ENCODE measurements at regions not wholly inside any gene's neighbourhood (a gene's known extent, or its start where the extent isn't known, plus 50 kb on each side); places are given as distances from the start of the nearest gene placed in this dataset.

GRCh38 chr3:181555681-181556080, 156.0 kb upstream of the SOX2 start:
- ChIA-PET CTCF (no interaction called here), POLR2A (no interaction called here)
- H3K27ac ChIP-seq (ENCODE audit: low read depth, low read length): no peak overlapping the region
- no peaks in the 10 kb centered on the region for H3K27me3 ChIP-seq (ENCODE audit: control insufficient read depth, insufficient read depth, low read length)
- DNase-seq (ENCODE audit: low read depth, low spot score): no peak
- TF ChIP-seq CTCF (IDR thresholded peaks at IDR 0.05; ENCODE audit: low read depth, low read length): no peak
- no peaks in the 10 kb centered on the region for H3K9me3 ChIP-seq (ENCODE audit: control insufficient read depth, insufficient read depth, low read length)
- no peak overlapping the region for H3K4me3 ChIP-seq (ENCODE audit: low read depth, low read length)

GRCh38 chr3:181554233-181554765, 157.4 kb upstream of the SOX2 start:
- ChIA-PET CTCF (no interaction called here), POLR2A (no interaction called here)
- H3K4me3 ChIP-seq (ENCODE audit: low read depth, low read length): no peak overlapping the region
- no peak for TF ChIP-seq CTCF (IDR thresholded peaks at IDR 0.05; ENCODE audit: low read depth, low read length)
- no peak overlapping the region for H3K27ac ChIP-seq (ENCODE audit: low read depth, low read length)
- no peaks in the 10 kb centered on the region for H3K27me3 ChIP-seq (ENCODE audit: control insufficient read depth, insufficient read depth, low read length)
- DNase-seq (ENCODE audit: low read depth, low spot score): no peak
- no peaks in the 10 kb centered on the region for H3K9me3 ChIP-seq (ENCODE audit: control insufficient read depth, insufficient read depth, low read length)

- Histone ChIP-seq H3K27ac (ENCODE audit: low read depth, low read length) (no peak overlapping the region), H3K4me3 (ENCODE audit: low read depth, low read length) (no peak overlapping the region), H3K9me3 (ENCODE audit: control insufficient read depth, insufficient read depth, low read length) (peaks cover 4% of the 10 kb centered on the region), H3K27me3 (ENCODE audit: control insufficient read depth, insufficient read depth, low read length) (no peaks in the 10 kb centered on the region)
- no peak for DNase-seq (ENCODE audit: low read depth, low spot score)
- ChIA-PET CTCF (no interaction called here), POLR2A (no interaction called here)
- no peak for TF ChIP-seq CTCF (IDR thresholded peaks at IDR 0.05; ENCODE audit: low read depth, low read length)
These were observed 162.5 kb upstream of the SOX2 start for GRCh38 chr3:181549266-181549665.

GRCh38 chr3:181541414-181541813, 170.3 kb upstream of the SOX2 start:
- Histone ChIP-seq H3K4me3 (ENCODE audit: low read depth, low read length) (no peak overlapping the region), H3K27ac (ENCODE audit: low read depth, low read length) (no peak overlapping the region), H3K9me3 (ENCODE audit: control insufficient read depth, insufficient read depth, low read length) (peaks cover 4% of the 10 kb centered on the region), H3K27me3 (ENCODE audit: control insufficient read depth, insufficient read depth, low read length) (no peaks in the 10 kb centered on the region)
- ChIA-PET POLR2A (no interaction called here), CTCF (no interaction called here)
- no peak for TF ChIP-seq CTCF (IDR thresholded peaks at IDR 0.05; ENCODE audit: low read depth, low read length)
- DNase-seq (ENCODE audit: low read depth, low spot score): no peak

- no peak for DNase-seq (ENCODE audit: low read depth, low spot score)
- Histone ChIP-seq H3K27ac (ENCODE audit: low read depth, low read length) (no peak overlapping the region), H3K27me3 (ENCODE audit: control insufficient read depth, insufficient read depth, low read length) (no peaks in the 10 kb centered on the region), H3K9me3 (ENCODE audit: control insufficient read depth, insufficient read depth, low read length) (no peaks in the 10 kb centered on the region), H3K4me3 (ENCODE audit: low read depth, low read length) (no peak overlapping the region)
- POLR2A ChIA-PET: no interaction called here
- no peak for TF ChIP-seq CTCF (IDR thresholded peaks at IDR 0.05; ENCODE audit: low read depth, low read length)
- CTCF ChIA-PET: no interaction called here
These were observed 176.9 kb upstream of the SOX2 start for GRCh38 chr3:181534781-181535221.

All from AG04450 (cell line).